ENCODE measurements at regions not wholly inside any gene's neighbourhood (a gene's known extent, or its start where the extent isn't known, plus 50 kb on each side); places are given as distances from the start of the nearest gene placed in this dataset.
A peak's percentile ranks its signal among the peaks of the same experiment; 100 is the strongest.

DNA sequence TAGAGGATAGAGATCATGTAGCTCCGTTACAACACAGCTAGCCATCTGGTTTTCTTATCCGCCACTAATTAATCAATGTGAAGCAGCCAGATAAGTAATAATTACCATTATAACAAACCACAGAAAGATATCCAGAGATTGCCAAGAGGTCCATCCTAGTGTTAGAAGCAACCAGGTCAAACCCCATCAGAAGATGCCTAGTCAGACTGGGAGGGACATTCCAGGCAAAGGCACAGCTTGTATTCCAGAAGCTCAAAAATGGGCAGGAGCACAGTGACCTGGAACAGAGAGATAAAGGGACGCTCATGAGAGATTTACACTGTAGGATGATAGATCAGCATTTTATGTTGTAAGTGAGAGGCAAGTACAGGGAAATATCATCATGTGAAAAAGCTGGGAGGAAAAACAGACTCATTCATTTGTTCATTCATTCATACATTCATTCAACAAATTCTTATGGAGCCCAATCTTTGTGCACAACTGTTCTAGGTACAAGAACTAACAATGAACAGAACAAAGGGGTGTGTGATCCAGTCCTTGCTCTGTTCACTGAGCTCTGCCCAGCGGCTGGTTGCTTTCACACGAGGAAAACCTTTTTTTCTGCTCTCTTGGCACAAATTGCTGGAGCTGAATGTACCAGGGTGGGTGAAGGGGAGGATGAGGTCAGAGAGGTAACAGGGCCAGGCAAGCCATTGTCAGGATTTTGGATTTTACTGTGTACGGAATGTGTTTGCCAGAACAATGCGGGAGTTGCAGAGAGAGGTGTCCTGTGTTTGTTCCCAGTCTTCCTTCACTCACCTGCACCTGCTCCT, 240.8 kb upstream of the FGGY start (continued):
- no peak for TF ChIP-seq LARP7 (IDR thresholded peaks at IDR 0.05)
- no peak for TF ChIP-seq SMAD3 (CRISPR knock-in tag; conservative IDR thresholded peaks at IDR 0.05)
- no peak for TF ChIP-seq DDX20 (tag; IDR thresholded peaks at IDR 0.05; ENCODE audit: low read depth)
- 0 out of 2 replicates have a peak, but pooled peaks have one; percentile 48 for TF ChIP-seq ZNF197 (CRISPR knock-in tag; IDR thresholded peaks at IDR 0.05; ENCODE audit: low read depth)
- TF ChIP-seq CAMTA2 (CRISPR knock-in tag; conservative IDR thresholded peaks at IDR 0.05): no peak
- TF ChIP-seq EP300 (IDR thresholded peaks at IDR 0.05; ENCODE audit: low read length): peak; percentile 55
- TF ChIP-seq NR0B1 (IDR thresholded peaks at IDR 0.05; ENCODE audit: partially characterized antibody): no peak
- TF ChIP-seq CREB3 (tag; conservative IDR thresholded peaks at IDR 0.05; ENCODE audit: low read depth): 0 out of 2 replicates have a peak, but pooled peaks have one; percentile 20
- 0 out of 2 replicates have a peak, but pooled peaks have one; percentile 25 for TF ChIP-seq MEF2D (tag; conservative IDR thresholded peaks at IDR 0.05; ENCODE audit: low read depth)
- no peak for TF ChIP-seq ZNF263 (CRISPR knock-in tag; IDR thresholded peaks at IDR 0.05; ENCODE audit: borderline replicate concordance)
- no peak for TF ChIP-seq RBM17 (IDR thresholded peaks at IDR 0.05; ENCODE audit: borderline replicate concordance, low read depth, low read length)
- 0 out of 4 replicates have a peak, but pooled peaks of 1 of the 2 experiments have one; percentile 42 for TF ChIP-seq MLLT1 (IDR thresholded peaks at IDR 0.05)
- TF ChIP-seq ADNP (tag; IDR thresholded peaks at IDR 0.05): 0 out of 2 replicates have a peak, but pooled peaks have one; percentile 41
- TF ChIP-seq NCOR1 (IDR thresholded peaks at IDR 0.05): peak; percentile 69
- peak; percentile 88 for TF ChIP-seq CTBP1 (IDR thresholded peaks at IDR 0.05; ENCODE audit: borderline replicate concordance)
- TF ChIP-seq, protein P1, sequence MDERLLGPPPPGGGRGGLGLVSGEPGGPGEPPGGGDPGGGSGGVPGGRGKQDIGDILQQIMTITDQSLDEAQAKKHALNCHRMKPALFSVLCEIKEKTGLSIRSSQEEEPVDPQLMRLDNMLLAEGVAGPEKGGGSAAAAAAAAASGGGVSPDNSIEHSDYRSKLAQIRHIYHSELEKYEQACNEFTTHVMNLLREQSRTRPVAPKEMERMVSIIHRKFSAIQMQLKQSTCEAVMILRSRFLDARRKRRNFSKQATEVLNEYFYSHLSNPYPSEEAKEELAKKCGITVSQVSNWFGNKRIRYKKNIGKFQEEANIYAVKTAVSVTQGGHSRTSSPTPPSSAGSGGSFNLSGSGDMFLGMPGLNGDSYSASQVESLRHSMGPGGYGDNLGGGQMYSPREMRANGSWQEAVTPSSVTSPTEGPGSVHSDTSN (CRISPR knock-in tag; IDR thresholded peaks at IDR 0.05; ENCODE audit: low read depth): no peak
- TF ChIP-seq, protein P1 (tag; conservative IDR thresholded peaks at IDR 0.05; ENCODE audit: low read depth): peak; percentile 90
- TF ChIP-seq, protein P2, sequence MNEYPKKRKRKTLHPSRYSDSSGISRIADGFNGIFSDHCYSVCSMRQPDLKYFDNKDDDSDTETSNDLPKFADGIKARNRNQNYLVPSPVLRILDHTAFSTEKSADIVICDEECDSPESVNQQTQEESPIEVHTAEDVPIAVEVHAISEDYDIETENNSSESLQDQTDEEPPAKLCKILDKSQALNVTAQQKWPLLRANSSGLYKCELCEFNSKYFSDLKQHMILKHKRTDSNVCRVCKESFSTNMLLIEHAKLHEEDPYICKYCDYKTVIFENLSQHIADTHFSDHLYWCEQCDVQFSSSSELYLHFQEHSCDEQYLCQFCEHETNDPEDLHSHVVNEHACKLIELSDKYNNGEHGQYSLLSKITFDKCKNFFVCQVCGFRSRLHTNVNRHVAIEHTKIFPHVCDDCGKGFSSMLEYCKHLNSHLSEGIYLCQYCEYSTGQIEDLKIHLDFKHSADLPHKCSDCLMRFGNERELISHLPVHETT (CRISPR knock-in tag; conservative IDR thresholded peaks at IDR 0.05 in 1 of 2, IDR thresholded peaks at IDR 0.05 in 1 of 2): 0 out of 4 replicates have a peak, but pooled peaks of 1 of the 2 experiments have one; percentile 32
- TF ChIP-seq SP1 (CRISPR knock-in tag; IDR thresholded peaks at IDR 0.05): 0 out of 2 replicates have a peak, but pooled peaks have one; percentile 45
